Activated gamma-delta T cell treated with Interleukin-2 at 50 U/mL for 16 hours (primary cell): ENCODE measurements at regions not wholly inside any gene's neighbourhood (a gene's known extent, or its start where the extent isn't known, plus 50 kb on each side); places are given as distances from the start of the nearest gene placed in this dataset.

Source experiments
- DNase-seq: peaks from one replicate; pipeline ENCODE4 v3.0.0-alpha.2; 2020

- no peak for DNase-seq
Measured at GRCh38 chr11:115740324-115740723, 236.1 kb upstream of the CADM1 start.

- no peak for DNase-seq
Measured at GRCh38 chr11:115739878-115740277, 235.7 kb upstream of the CADM1 start.

GRCh38 chr11:115739146-115739545 is 234.9 kb upstream of the CADM1 start:
- DNase-seq: no peak

- DNase-seq: no peak
Measured at GRCh38 chr11:115737875-115738274, 233.7 kb upstream of the CADM1 start.

- no peak for DNase-seq
Measured at GRCh38 chr11:115736146-115736545, 231.9 kb upstream of the CADM1 start.

- DNase-seq: no peak
Measured at GRCh38 chr11:115724666-115725065, 220.5 kb upstream of the CADM1 start.

- DNase-seq: no peak
Measured at GRCh38 chr11:115722711-115723110, 218.5 kb upstream of the CADM1 start.

GRCh38 chr11:115721296-115721995 is 217.2 kb upstream of the CADM1 start:
- DNase-seq: no peak

- DNase-seq: no peak
Measured at GRCh38 chr11:115720602-115721245, 216.5 kb upstream of the CADM1 start.

GRCh38 chr11:115718945-115719344 is 214.7 kb upstream of the CADM1 start:
- DNase-seq: no peak

GRCh38 chr11:115718106-115718505 is 213.9 kb upstream of the CADM1 start:
- DNase-seq: no peak

- DNase-seq: no peak
Measured at GRCh38 chr11:115716601-115717529, 212.7 kb upstream of the CADM1 start.

GRCh38 chr11:115716080-115716479 is 211.9 kb upstream of the CADM1 start:
- no peak for DNase-seq

- no peak for DNase-seq
Measured at GRCh38 chr11:115715251-115715770, 211.1 kb upstream of the CADM1 start.

GRCh38 chr11:115712296-115712695 is 208.1 kb upstream of the CADM1 start:
- no peak for DNase-seq

GRCh38 chr11:115710980-115711379 is 206.8 kb upstream of the CADM1 start:
- no peak for DNase-seq

GRCh38 chr11:115710426-115710825 is 206.2 kb upstream of the CADM1 start:
- no peak for DNase-seq

- DNase-seq: no peak
Measured at GRCh38 chr11:115709297-115709696, 205.1 kb upstream of the CADM1 start.

- DNase-seq: no peak
Measured at GRCh38 chr11:115707180-115707905, 203.1 kb upstream of the CADM1 start.

- DNase-seq: no peak
Measured at GRCh38 chr11:115706626-115707135, 202.5 kb upstream of the CADM1 start.

GRCh38 chr11:115705200-115705599 is 201.0 kb upstream of the CADM1 start:
- no peak for DNase-seq
